ENCODE measurements at regions not wholly inside any gene's neighbourhood (a gene's known extent, or its start where the extent isn't known, plus 50 kb on each side); places are given as distances from the start of the nearest gene placed in this dataset.

DNA sequence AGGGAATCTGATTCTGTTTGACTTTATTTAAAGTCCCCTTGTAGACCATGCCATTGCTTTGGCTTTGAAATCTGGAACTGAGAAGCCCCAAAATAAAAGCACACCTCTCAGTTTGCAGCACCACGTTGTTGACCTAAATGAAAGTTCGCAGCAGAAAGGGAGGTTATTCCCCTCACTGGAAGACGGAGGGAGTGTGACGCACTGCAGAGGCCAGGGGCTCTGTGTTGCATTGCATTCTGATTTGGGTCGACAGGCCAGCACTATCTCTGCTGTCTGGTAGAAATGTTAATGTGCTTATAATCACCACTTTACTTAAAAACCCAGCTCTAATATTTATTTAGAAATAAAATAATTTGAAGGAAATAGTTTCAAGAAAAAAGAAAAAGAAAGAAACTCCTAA, 675.2 kb upstream of the NR5A2 start:
- no peak overlapping the region for H3K27ac ChIP-seq (ENCODE audit: low read length)
- BruUV-seq (replicated peaks), result no TSS peak
- no peaks in the 10 kb centered on the region for H3K27me3 ChIP-seq (ENCODE audit: control insufficient read depth, insufficient read depth, low read length)
- no peaks in the 10 kb centered on the region for H3K4me1 ChIP-seq (ENCODE audit: control insufficient read depth, insufficient read depth, low read length)
- ChIA-PET POLR2A (no interaction called here), CTCF (no interaction called here)
- H3K36me3 ChIP-seq (ENCODE audit: control insufficient read depth, insufficient read depth, low read length), result no peaks in the 10 kb centered on the region
- ATAC-seq (no peak), DNase-seq (ENCODE audit: low read depth, low spot score) (no peak)
- intact Hi-C loops (cut with micrococcal nuclease; ENCODE audit: unreplicated experiment) (no loop called here), in situ Hi-C loops (cut with HindIII; ENCODE audit: low pct_unique_long_range_greater_than_20kb, low sequenced_read_pairs) (no loop called here)
- H3K4me3 ChIP-seq (ENCODE audit: low read depth in 2 of 2, low read length in 2 of 2), result no peak overlapping the region
- H3K9me3 ChIP-seq (ENCODE audit: control insufficient read depth, insufficient read depth, low read depth, low read length), result peaks cover 3% of the 10 kb centered on the region; the same call in 1 of the 2 replicates
- TF ChIP-seq SIN3A (IDR thresholded peaks at IDR 0.05; ENCODE audit: borderline replicate concordance, insufficient read depth, low read depth, low read length) (no peak), TCF7L2 (IDR thresholded peaks at IDR 0.05; ENCODE audit: low read depth, low read length) (no peak), POLR2AphosphoS5 (IDR thresholded peaks at IDR 0.05; ENCODE audit: low read depth, low read length) (no peak)
- TF ChIP-seq, protein P1, sequence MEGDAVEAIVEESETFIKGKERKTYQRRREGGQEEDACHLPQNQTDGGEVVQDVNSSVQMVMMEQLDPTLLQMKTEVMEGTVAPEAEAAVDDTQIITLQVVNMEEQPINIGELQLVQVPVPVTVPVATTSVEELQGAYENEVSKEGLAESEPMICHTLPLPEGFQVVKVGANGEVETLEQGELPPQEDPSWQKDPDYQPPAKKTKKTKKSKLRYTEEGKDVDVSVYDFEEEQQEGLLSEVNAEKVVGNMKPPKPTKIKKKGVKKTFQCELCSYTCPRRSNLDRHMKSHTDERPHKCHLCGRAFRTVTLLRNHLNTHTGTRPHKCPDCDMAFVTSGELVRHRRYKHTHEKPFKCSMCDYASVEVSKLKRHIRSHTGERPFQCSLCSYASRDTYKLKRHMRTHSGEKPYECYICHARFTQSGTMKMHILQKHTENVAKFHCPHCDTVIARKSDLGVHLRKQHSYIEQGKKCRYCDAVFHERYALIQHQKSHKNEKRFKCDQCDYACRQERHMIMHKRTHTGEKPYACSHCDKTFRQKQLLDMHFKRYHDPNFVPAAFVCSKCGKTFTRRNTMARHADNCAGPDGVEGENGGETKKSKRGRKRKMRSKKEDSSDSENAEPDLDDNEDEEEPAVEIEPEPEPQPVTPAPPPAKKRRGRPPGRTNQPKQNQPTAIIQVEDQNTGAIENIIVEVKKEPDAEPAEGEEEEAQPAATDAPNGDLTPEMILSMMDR (IDR thresholded peaks at IDR 0.05), result no peak
- TF ChIP-seq, protein P2, sequence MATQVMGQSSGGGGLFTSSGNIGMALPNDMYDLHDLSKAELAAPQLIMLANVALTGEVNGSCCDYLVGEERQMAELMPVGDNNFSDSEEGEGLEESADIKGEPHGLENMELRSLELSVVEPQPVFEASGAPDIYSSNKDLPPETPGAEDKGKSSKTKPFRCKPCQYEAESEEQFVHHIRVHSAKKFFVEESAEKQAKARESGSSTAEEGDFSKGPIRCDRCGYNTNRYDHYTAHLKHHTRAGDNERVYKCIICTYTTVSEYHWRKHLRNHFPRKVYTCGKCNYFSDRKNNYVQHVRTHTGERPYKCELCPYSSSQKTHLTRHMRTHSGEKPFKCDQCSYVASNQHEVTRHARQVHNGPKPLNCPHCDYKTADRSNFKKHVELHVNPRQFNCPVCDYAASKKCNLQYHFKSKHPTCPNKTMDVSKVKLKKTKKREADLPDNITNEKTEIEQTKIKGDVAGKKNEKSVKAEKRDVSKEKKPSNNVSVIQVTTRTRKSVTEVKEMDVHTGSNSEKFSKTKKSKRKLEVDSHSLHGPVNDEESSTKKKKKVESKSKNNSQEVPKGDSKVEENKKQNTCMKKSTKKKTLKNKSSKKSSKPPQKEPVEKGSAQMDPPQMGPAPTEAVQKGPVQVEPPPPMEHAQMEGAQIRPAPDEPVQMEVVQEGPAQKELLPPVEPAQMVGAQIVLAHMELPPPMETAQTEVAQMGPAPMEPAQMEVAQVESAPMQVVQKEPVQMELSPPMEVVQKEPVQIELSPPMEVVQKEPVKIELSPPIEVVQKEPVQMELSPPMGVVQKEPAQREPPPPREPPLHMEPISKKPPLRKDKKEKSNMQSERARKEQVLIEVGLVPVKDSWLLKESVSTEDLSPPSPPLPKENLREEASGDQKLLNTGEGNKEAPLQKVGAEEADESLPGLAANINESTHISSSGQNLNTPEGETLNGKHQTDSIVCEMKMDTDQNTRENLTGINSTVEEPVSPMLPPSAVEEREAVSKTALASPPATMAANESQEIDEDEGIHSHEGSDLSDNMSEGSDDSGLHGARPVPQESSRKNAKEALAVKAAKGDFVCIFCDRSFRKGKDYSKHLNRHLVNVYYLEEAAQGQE (IDR thresholded peaks at IDR 0.05; ENCODE audit: insufficient read depth in 1 of 2, low read depth in 2 of 2, low read length in 1 of 2), result no peak

DNA sequence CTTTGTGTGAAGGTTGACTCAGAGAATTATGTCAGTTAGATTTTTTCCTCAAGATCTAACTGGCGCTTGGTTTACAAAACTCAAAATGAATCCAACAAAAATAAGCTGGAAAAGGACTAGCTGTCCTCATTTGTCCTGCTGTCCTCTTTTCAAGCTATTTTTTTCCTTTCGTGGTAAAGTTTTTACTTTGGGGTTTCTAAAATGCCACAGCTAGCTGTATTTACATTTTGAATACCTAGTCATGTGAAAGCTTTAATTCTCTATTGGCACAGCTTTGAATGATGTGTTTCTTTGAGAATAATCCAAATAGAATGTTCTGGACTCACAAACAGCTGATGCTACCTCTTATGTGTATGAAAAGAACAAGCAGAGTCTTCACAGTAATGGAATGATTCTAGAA, 673.6 kb upstream of the NR5A2 start:
- CTCF ChIA-PET, result no interaction called here
- H3K27ac ChIP-seq (ENCODE audit: low read length), result no peak overlapping the region
- no TSS peak for BruUV-seq (replicated peaks)
- H3K9me3 ChIP-seq (ENCODE audit: control insufficient read depth, insufficient read depth, low read depth, low read length), result peaks cover 3% of the 10 kb centered on the region; the same call in 1 of the 2 replicates
- no peak overlapping the region for H3K4me3 ChIP-seq (ENCODE audit: low read depth in 2 of 2, low read length in 2 of 2)
- intact Hi-C loops (cut with micrococcal nuclease; ENCODE audit: unreplicated experiment), result no loop called here
- ATAC-seq, result no peak
- no peak for DNase-seq (ENCODE audit: low read depth, low spot score)
- in situ Hi-C loops (cut with HindIII; ENCODE audit: low pct_unique_long_range_greater_than_20kb, low sequenced_read_pairs), result no loop called here
- POLR2A ChIA-PET, result no interaction called here
- H3K36me3 ChIP-seq (ENCODE audit: control insufficient read depth, insufficient read depth, low read length), result no peaks in the 10 kb centered on the region
- H3K27me3 ChIP-seq (ENCODE audit: control insufficient read depth, insufficient read depth, low read length), result no peaks in the 10 kb centered on the region
- no peaks in the 10 kb centered on the region for H3K4me1 ChIP-seq (ENCODE audit: control insufficient read depth, insufficient read depth, low read length)
- TF ChIP-seq TCF7L2 (IDR thresholded peaks at IDR 0.05; ENCODE audit: low read depth, low read length), result no peak
- TF ChIP-seq POLR2AphosphoS5 (IDR thresholded peaks at IDR 0.05; ENCODE audit: low read depth, low read length), result no peak
- TF ChIP-seq, protein P2 (IDR thresholded peaks at IDR 0.05; ENCODE audit: insufficient read depth in 1 of 2, low read depth in 2 of 2, low read length in 1 of 2), result no peak
- TF ChIP-seq, protein P1 (IDR thresholded peaks at IDR 0.05), result no peak
- no peak for TF ChIP-seq SIN3A (IDR thresholded peaks at IDR 0.05; ENCODE audit: borderline replicate concordance, insufficient read depth, low read depth, low read length)
